Common myeloid progenitor, CD34-positive (primary cell): ENCODE measurements at regions not wholly inside any gene's neighbourhood (a gene's known extent, or its start where the extent isn't known, plus 50 kb on each side); places are given as distances from the start of the nearest gene placed in this dataset.
"Not testable (repeated sequence)": the region's sequence is repeated elsewhere in the genome, so short reads cannot be mapped to it uniquely, and the experiment has no call there.

Experiments used
- CTCF ChIA-PET: fragments of 350-600 bp; sonication (Branson Sonifier 250); formaldehyde crosslinking; loops from one replicate; lab custom pipeline; 2021; ENCODE audit warnings: antibody characterized with exemption; lab: Charles Lee
- POLR2A ChIA-PET: fragments of 350-600 bp; sonication (Branson Sonifier 250); formaldehyde crosslinking; loops from one replicate; lab custom pipeline; 2021; ENCODE audit warnings: antibody characterized with exemption; lab: Charles Lee
- DNase-seq, 3 donors: peaks; one replicate each; pipeline versions ENCODE4 v3.0.0 to v3.0.0-alpha.2; 2013
- H3K27ac ChIP-seq, 2 experiments: 1 replicate in 1 of 2; 2 replicates in 1 of 2; pipeline ENCODE4 v1.7.0; 2013; ENCODE audit warnings: inconsistent platforms in 2 of 2, low read length in 2 of 2, mild to moderate bottlenecking in 2 of 2, low read depth in 1 of 2, moderate library complexity in 1 of 2; ENCODE audit not compliant: severe bottlenecking in 2 of 2, insufficient read depth in 1 of 2, poor library complexity in 1 of 2
- H3K27me3 ChIP-seq, 5 experiments: replicated peaks in 2 of 5; 1 replicate in 3 of 5; 2 replicates in 2 of 5; pipeline versions ENCODE4 v1.6.1 to v1.7.0; 2013; ENCODE audit warnings: low read length in 4 of 5, mild to moderate bottlenecking in 2 of 5, moderate library complexity in 2 of 5, inconsistent platforms in 1 of 5; ENCODE audit not compliant: insufficient read depth in 5 of 5, control insufficient read depth in 4 of 5
- H3K36me3 ChIP-seq, 4 experiments: 1 replicate in 2 of 4; 2 replicates in 2 of 4; pipeline versions ENCODE4 v1.6.1 to v1.7.0; 2013; ENCODE audit warnings: low read length in 3 of 4, control low read depth in 1 of 4, mild to moderate bottlenecking in 1 of 4; ENCODE audit not compliant: control insufficient read depth in 4 of 4, insufficient read depth in 4 of 4
- H3K4me1 ChIP-seq, 4 experiments: 1 replicate in 3 of 4; 2 replicates in 1 of 4; pipeline versions ENCODE4 v1.6.1 to v1.7.1; 2013; ENCODE audit warnings: low read length in 3 of 4, mild to moderate bottlenecking in 3 of 4, control low read depth in 1 of 4, inconsistent platforms in 1 of 4, moderate library complexity in 1 of 4; ENCODE audit not compliant: control insufficient read depth in 4 of 4, insufficient read depth in 4 of 4; ENCODE audit errors: control extremely low read depth in 1 of 4
- H3K4me3 ChIP-seq, 7 experiments: 1 replicate in 4 of 7; 2 replicates in 3 of 7; pipeline versions ENCODE4 v1.5.1 to v1.7.0; 2013; ENCODE audit warnings: mild to moderate bottlenecking in 7 of 7, low read length in 6 of 7, moderate library complexity in 6 of 7, inconsistent platforms in 2 of 7, low read depth in 2 of 7, control low read depth in 1 of 7; ENCODE audit not compliant: insufficient read depth in 4 of 7, control insufficient read depth in 1 of 7; ENCODE audit errors: extremely low read depth in 1 of 7
- H3K9me3 ChIP-seq, 5 experiments: 1 replicate in 4 of 5; 2 replicates in 1 of 5; pipeline versions ENCODE4 v1.6.1 to v1.7.1; 2013; ENCODE audit warnings: low read length in 4 of 5, mild to moderate bottlenecking in 2 of 5, inconsistent platforms in 1 of 5, low read depth in 1 of 5, moderate library complexity in 1 of 5; ENCODE audit not compliant: control insufficient read depth in 4 of 5, insufficient read depth in 2 of 5; ENCODE audit errors: control extremely low read depth in 1 of 5
- WGBS: methylation state at CpG from one replicate; pipeline ENCODE4 v1.1.5; 2013; ENCODE audit not compliant: insufficient coverage; 5-methylcytosine and 5-hydroxymethylcytosine counted together

- Histone ChIP-seq H3K9me3 (no peaks in the 10 kb centered on the region), H3K27me3 (peaks cover 0 to 17% (median 0%) of the 10 kb centered on the region in 5 experiments), H3K27ac (no peak overlapping the region), H3K4me1 (peaks cover 0 to 8% (median 2%) of the 10 kb centered on the region in 4 experiments), H3K36me3 (no peaks in the 10 kb centered on the region), H3K4me3 (no peak overlapping the region)
- DNase-seq = no peak
- WGBS = 92% methylated on average over 3 of the region's 3 CpGs
- ChIA-PET POLR2A (no interaction called here), CTCF (no interaction called here)
Measured at GRCh38 chrX:1126738-1127137, 85.7 kb downstream of the CRLF2 start.

- no peak overlapping the region for H3K27ac ChIP-seq
- DNase-seq = peak in 1 of 3 donors; percentile 13
- no peaks in the 10 kb centered on the region for H3K9me3 ChIP-seq
- H3K27me3 ChIP-seq = peaks cover 0 to 20% (median 0%) of the 10 kb centered on the region in 5 experiments
- ChIA-PET CTCF (no interaction called here), POLR2A (no interaction called here)
- H3K4me3 ChIP-seq = no peak overlapping the region
- WGBS = 90% methylated on average over 10 of the region's 11 CpGs
- peaks cover 0 to 8% (median 2%) of the 10 kb centered on the region in 4 experiments for H3K4me1 ChIP-seq
- no peaks in the 10 kb centered on the region for H3K36me3 ChIP-seq
Measured at GRCh38 chrX:1124531-1124930, 87.9 kb downstream of the CRLF2 start.

- H3K4me3 ChIP-seq, H3K27ac ChIP-seq, H3K9me3 ChIP-seq, DNase-seq, H3K36me3 ChIP-seq, POLR2A ChIA-PET, H3K4me1 ChIP-seq, CTCF ChIA-PET: not testable (repeated sequence)
- H3K27me3 ChIP-seq = peaks cover 0 to 20% (median 0%) of the 10 kb centered on the region in 5 experiments
- 89% methylated on average over 7 of the region's 12 CpGs for WGBS
Measured at GRCh38 chrX:1122851-1123250, 89.6 kb downstream of the CRLF2 start.

GRCh38 chrX:1119275-1119674, 93.2 kb downstream of the CRLF2 start:
- Histone ChIP-seq H3K36me3 (no peaks in the 10 kb centered on the region), H3K27ac (no peak overlapping the region), H3K9me3 (no peaks in the 10 kb centered on the region), H3K4me3 (no peak overlapping the region), H3K27me3 (peaks cover 0 to 15% (median 0%) of the 10 kb centered on the region in 5 experiments), H3K4me1 (peaks cover 0 to 8% (median 2%) of the 10 kb centered on the region in 4 experiments)
- no CpG with 5 or more reads among the region's 2 CpGs for WGBS
- POLR2A ChIA-PET = no interaction called here
- no peak for DNase-seq
- CTCF ChIA-PET = no interaction called here

- Histone ChIP-seq H3K4me1 (peaks cover 0 to 4% (median under 1%) of the 10 kb centered on the region in 4 experiments), H3K36me3 (no peaks in the 10 kb centered on the region), H3K4me3 (no peak overlapping the region), H3K27me3 (peaks cover 0 to 12% (median 0%) of the 10 kb centered on the region in 5 experiments), H3K27ac (no peak overlapping the region), H3K9me3 (no peaks in the 10 kb centered on the region)
- ChIA-PET POLR2A (no interaction called here), CTCF (no interaction called here)
- 95% methylated on average over 3 of the region's 4 CpGs for WGBS
- DNase-seq = no peak
Measured at GRCh38 chrX:1118572-1119199, 93.8 kb downstream of the CRLF2 start.

- over 99% methylated on average over 12 of the region's 12 CpGs for WGBS
- CTCF ChIA-PET = not testable (repeated sequence)
Measured at GRCh38 chrX:1115411-1115810, 97.0 kb downstream of the CRLF2 start.

GRCh38 chrX:1112321-1112720, 100.1 kb downstream of the CRLF2 start:
- H3K36me3 ChIP-seq = no peaks in the 10 kb centered on the region
- ChIA-PET CTCF (no interaction called here), POLR2A (no interaction called here)
- H3K27me3 ChIP-seq = peaks cover 11 to 71% (median 23%) of the 10 kb centered on the region in 5 experiments
- no peak overlapping the region for H3K27ac ChIP-seq
- DNase-seq = no peak
- WGBS = 53% methylated on average over 6 of the region's 9 CpGs
- peaks cover 0 to 8% (median 0%) of the 10 kb centered on the region in 5 experiments for H3K9me3 ChIP-seq
- no peak overlapping the region for H3K4me3 ChIP-seq
- H3K4me1 ChIP-seq = no peaks in the 10 kb centered on the region

More at GRCh38 chrX:1115411-1115810, 97.0 kb downstream of the CRLF2 start:
- H3K27me3 ChIP-seq = peaks cover 7 to 42% (median 12%) of the 10 kb centered on the region in 5 experiments
- H3K9me3 ChIP-seq, H3K27ac ChIP-seq, H3K4me1 ChIP-seq, POLR2A ChIA-PET, DNase-seq, H3K36me3 ChIP-seq, H3K4me3 ChIP-seq: not testable (repeated sequence)
